GM21576 (cell line): ENCODE measurements at regions not wholly inside any gene's neighbourhood (a gene's known extent, or its start where the extent isn't known, plus 50 kb on each side); places are given as distances from the start of the nearest gene placed in this dataset.
"Not testable (repeated sequence)": the region's sequence is repeated elsewhere in the genome, so short reads cannot be mapped to it uniquely, and the experiment has no call there.

Experiments
- ATAC-seq: cut with Tn5 transposase; IDR thresholded peaks from one replicate; pipeline ENCODE4 v1.9.1; 2021; ENCODE audit warnings: mild to moderate bottlenecking, moderate library complexity; ENCODE audit not compliant: unreplicated experiment

GRCh38 chr2:137879121-137879520 lies 85.2 kb upstream of the HNMT start:
- no peak for ATAC-seq

- ATAC-seq: no peak
Measured at GRCh38 chr2:137881711-137882110, 82.6 kb upstream of the HNMT start.

GRCh38 chr2:137886083-137886831 lies 78.0 kb upstream of the HNMT start:
- no peak for ATAC-seq

- no peak for ATAC-seq
Measured at GRCh38 chr2:137888845-137889244, 75.4 kb upstream of the HNMT start.

- ATAC-seq: no peak
Measured at GRCh38 chr2:137892739-137893138, 71.5 kb upstream of the HNMT start.

- ATAC-seq: no peak
Measured at GRCh38 chr2:137893145-137893544, 71.1 kb upstream of the HNMT start.

- no peak for ATAC-seq
Measured at GRCh38 chr2:137896467-137896866, 67.8 kb upstream of the HNMT start.

- ATAC-seq: no peak
Measured at GRCh38 chr2:137897082-137897481, 67.2 kb upstream of the HNMT start.

GRCh38 chr2:137900421-137901141 lies 63.7 kb upstream of the HNMT start:
- ATAC-seq: no peak

- no peak for ATAC-seq
Measured at GRCh38 chr2:137910641-137911040, 53.6 kb upstream of the HNMT start.

- ATAC-seq: no peak
Measured at GRCh38 chr2:137912371-137912770, 51.9 kb upstream of the HNMT start.

GRCh38 chr2:137913169-137913568 lies 51.1 kb upstream of the HNMT start:
- no peak for ATAC-seq

GRCh38 chr2:137913648-137914047 lies 50.6 kb upstream of the HNMT start:
- ATAC-seq: not testable (repeated sequence)
